ENCODE measurements at regions not wholly inside any gene's neighbourhood (a gene's known extent, or its start where the extent isn't known, plus 50 kb on each side); places are given as distances from the start of the nearest gene placed in this dataset.
A peak's percentile ranks its signal among the peaks of the same experiment; 100 is the strongest.
"Not testable (repeated sequence)": the region's sequence is repeated elsewhere in the genome, so short reads cannot be mapped to it uniquely, and the experiment has no call there.

- FAIRE-seq = no peak
- DNase-seq (ENCODE audit: insufficient read length, low spot score) = no peak
These were observed 631.5 kb upstream of the NRP1 start for GRCh38 chr10:33965795-33966581.

- FAIRE-seq = no peak
- DNase-seq (ENCODE audit: insufficient read length, low spot score) = no peak
These were observed 629.3 kb upstream of the NRP1 start for GRCh38 chr10:33963729-33964128.

- not testable (repeated sequence) for DNase-seq (ENCODE audit: insufficient read length, low spot score); FAIRE-seq
These were observed 621.9 kb upstream of the NRP1 start for GRCh38 chr10:33956322-33956721.

DNA sequence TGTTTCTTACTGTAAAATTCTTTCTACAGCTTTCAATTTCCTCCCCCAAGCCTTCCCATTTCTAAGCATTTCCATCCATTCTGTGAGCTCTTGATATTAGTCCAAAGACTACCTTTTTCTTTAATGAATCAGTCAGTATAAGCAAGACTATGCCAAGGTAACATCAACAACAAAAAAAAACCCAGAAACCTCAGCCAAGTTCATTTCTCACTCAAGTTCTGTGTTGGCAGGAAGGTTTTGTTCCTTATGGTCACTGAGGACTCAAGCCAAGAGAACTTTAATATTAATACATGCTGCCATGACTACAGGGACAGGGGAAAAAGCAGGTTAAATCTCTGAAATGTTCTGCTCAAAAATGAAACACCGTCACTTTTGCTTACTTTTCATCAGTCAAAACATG lies 621.2 kb upstream of the NRP1 start:
- DNase-seq (ENCODE audit: insufficient read length, low spot score) (no peak), FAIRE-seq (no peak)

- FAIRE-seq = no peak
- no peak for DNase-seq (ENCODE audit: insufficient read length, low spot score)
These were observed 618.4 kb upstream of the NRP1 start for GRCh38 chr10:33952692-33953360.

- FAIRE-seq (no peak), DNase-seq (ENCODE audit: insufficient read length, low spot score) (no peak)
These were observed 615.7 kb upstream of the NRP1 start for GRCh38 chr10:33950206-33950605.

DNA sequence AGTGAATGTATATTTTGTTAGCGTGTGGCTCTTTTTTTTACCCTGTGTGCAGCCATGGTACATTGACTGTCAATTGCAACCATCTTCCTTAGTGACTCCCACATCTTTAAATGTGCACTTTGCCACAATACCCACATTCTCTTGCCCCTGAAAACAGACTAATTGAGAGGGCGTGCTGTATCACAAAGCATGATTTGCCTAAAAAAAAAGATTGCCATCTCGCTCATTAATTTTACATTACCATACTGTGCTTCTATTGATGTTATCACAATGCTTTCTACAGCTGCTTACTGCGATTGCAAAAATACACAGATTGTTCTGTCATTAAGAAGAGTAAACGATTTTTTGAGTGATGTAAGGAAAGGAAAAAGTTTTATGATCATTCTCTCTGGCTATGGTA lies 613.1 kb upstream of the NRP1 start:
- FAIRE-seq (peak; percentile 40), DNase-seq (ENCODE audit: insufficient read length, low spot score) (no peak)

DNA sequence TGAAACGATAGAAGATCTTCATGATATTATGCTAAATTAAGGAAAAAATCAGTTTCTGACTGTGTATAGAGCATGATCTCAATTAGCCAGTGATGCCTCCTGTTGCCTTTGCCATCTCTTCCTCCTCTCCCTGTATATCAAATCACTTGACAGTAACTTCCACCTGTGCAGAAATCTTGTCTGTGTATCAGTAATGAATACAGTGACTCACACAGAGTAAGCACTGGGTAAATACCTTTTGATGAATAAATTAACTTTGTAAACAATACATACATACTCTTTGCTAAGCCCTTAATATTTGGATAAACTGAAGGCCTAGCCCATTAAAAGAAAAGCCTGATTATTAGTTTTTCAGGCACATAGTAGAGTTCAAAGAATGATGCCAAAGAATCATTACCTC lies 610.6 kb upstream of the NRP1 start:
- DNase-seq (ENCODE audit: insufficient read length, low spot score) = no peak
- FAIRE-seq = no peak

DNA sequence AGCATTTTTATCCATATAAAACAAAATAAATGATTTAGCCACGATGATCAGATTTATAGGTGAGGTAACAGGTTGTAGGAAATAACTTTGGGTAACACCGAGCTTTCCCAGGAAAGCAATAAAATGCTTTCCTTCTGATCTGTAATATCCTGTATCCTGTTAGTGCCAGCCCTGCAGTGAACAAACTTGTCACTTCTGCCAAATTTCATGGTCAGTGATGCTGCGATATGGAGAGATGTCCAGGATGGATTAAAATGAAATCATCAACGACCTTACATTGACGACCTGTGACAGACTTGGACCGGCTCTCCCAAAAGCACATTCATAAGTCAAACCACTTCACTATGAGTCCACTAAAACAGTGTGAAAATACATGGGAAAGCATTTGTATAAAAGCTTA lies 608.0 kb upstream of the NRP1 start:
- FAIRE-seq (no peak), DNase-seq (ENCODE audit: insufficient read length, low spot score) (no peak)

- DNase-seq (ENCODE audit: insufficient read length, low spot score) (no peak), FAIRE-seq (no peak)
These were observed 605.4 kb upstream of the NRP1 start for GRCh38 chr10:33939892-33940291.

GRCh38 chr10:33939410-33939809 lies 604.9 kb upstream of the NRP1 start:
- DNase-seq (ENCODE audit: insufficient read length, low spot score) = no peak
- no peak for FAIRE-seq

- no peak for DNase-seq (ENCODE audit: insufficient read length, low spot score)
These were observed 603.5 kb upstream of the NRP1 start for GRCh38 chr10:33938001-33938400.

DNA sequence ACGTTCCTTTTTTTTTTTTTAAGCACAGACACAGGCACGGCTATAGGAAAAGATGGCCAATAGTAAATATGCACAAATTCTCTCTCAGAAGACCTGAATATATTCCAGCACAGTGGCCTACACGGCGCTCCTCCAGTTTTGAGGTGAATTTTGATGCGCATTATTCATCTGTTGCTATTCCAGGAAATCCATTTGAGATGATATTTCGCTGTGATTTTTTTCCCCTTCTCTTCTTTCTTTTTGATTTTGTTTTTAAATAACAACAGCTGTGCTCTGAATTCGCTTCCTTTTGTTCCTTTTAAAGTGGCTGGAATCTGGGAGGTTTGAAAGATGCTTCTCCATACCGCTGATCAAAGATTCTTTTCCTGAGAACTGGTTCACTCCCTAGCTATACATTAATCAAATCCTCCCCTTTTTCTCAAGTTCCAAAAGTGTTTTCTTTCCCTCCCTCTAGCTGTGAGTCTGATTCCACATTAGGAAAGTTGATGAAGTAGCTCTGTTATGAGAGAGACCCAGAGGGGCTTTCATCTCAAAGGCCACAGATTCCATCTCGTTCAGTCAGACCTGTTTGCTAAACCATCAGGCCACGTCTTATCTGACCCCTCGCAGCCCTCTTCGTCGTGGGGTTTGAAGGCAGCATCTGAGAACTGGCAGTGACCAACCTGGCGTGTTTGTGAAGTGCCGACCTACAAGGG lies 602.7 kb upstream of the NRP1 start:
- FAIRE-seq = no peak

More at GRCh38 chr10:33938001-33938400, 603.5 kb upstream of the NRP1 start:
- no peak for FAIRE-seq

GRCh38 chr10:33935350-33935749 lies 600.9 kb upstream of the NRP1 start:
- no peak for DNase-seq (ENCODE audit: insufficient read length, low spot score)
- no peak for FAIRE-seq

More for the DNA sequence above, 602.7 kb upstream of the NRP1 start:
- no peak for DNase-seq (ENCODE audit: insufficient read length, low spot score)

DNA sequence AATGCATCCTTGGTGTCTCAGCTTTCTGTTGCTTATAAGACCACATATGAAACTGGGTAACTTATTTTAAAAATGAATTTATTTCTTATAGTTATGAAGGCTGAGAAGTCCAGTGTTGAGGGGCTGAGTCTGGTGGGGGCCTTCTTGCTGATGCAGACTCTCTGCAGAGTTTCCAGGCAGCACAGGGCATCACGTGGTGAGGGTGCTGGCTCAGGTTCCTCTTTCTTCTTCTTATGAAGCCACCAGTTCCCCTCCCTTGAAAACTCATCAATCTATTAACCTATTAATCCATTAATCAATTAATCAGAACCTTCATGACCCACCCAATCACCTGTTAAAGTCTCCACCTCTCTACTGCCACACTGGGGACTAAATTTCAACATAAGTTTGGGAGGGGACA lies 595.6 kb upstream of the NRP1 start:
- FAIRE-seq (no peak), DNase-seq (ENCODE audit: insufficient read length, low spot score) (no peak)

GRCh38 chr10:33927347-33927746 lies 592.9 kb upstream of the NRP1 start:
- no peak for DNase-seq (ENCODE audit: insufficient read length, low spot score)
- no peak for FAIRE-seq

DNA sequence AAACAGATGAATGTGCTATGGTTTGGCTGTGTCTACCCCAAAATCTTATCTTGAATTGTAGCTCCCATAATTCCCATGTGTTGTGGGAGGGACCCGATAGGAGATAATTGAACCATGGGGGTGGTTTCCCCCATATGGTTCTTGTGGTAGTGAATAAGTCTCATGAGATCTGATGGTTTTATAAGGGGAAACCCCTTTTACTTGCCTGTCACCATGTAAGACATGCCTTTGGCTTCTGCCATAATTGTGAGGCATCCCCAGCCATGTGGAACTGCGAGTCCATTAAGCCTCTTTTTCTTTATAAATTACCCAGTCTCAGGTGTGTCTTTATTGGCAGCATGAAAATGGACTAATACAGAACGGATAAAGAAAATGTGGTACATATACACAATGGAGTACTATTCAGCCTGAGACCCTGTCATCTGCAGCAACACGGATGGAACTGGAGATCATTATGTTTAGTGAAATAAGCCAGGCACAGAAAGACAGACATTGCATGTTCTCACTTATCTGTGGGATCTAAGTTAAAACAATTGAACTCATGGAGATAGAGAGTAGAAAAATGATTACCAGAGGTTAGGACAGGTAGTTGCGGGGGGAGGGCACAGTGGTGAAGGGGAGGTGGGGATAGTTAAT lies 587.6 kb upstream of the NRP1 start:
- DNase-seq (ENCODE audit: insufficient read length, low spot score) (no peak), FAIRE-seq (no peak)

- FAIRE-seq (no peak), DNase-seq (ENCODE audit: insufficient read length, low spot score) (no peak)
These were observed 585.9 kb upstream of the NRP1 start for GRCh38 chr10:33920351-33920750.

- DNase-seq (ENCODE audit: insufficient read length, low spot score) = no peak
- no peak for FAIRE-seq
These were observed 584.8 kb upstream of the NRP1 start for GRCh38 chr10:33919244-33919643.

- FAIRE-seq = no peak
These were observed 582.8 kb upstream of the NRP1 start for GRCh38 chr10:33917069-33917780.

GRCh38 chr10:33914746-33915145 lies 580.3 kb upstream of the NRP1 start:
- DNase-seq (ENCODE audit: insufficient read length, low spot score) (no peak), FAIRE-seq (no peak)

More at GRCh38 chr10:33917069-33917780, 582.8 kb upstream of the NRP1 start:
- no peak for DNase-seq (ENCODE audit: insufficient read length, low spot score)
